ENCODE measurements at regions not wholly inside any gene's neighbourhood (a gene's known extent, or its start where the extent isn't known, plus 50 kb on each side); places are given as distances from the start of the nearest gene placed in this dataset.

- TF ChIP-seq CTCF (IDR thresholded peaks at IDR 0.05): no peak
- no peak for TF ChIP-seq POLR2A (IDR thresholded peaks at IDR 0.05)
These were observed 170.3 kb upstream of the PDE7B start for GRCh38 chr6:135680964-135681913.
